Colonic mucosa (tissue), 4 donors: ENCODE measurements at regions not wholly inside any gene's neighbourhood (a gene's known extent, or its start where the extent isn't known, plus 50 kb on each side); places are given as distances from the start of the nearest gene placed in this dataset.

Experiments used
- DNase-seq: peaks from one replicate; pipeline ENCODE4 v3.0.0-alpha.2; 2020
- H3K27ac ChIP-seq: fragments of 200-600 bp; one replicate; pipeline ENCODE4 v1.8.0; 2021
- H3K27me3 ChIP-seq: fragments of 200-600 bp; one replicate; pipeline ENCODE4 v1.8.0; 2021
- H3K36me3 ChIP-seq: fragments of 200-600 bp; one replicate; pipeline ENCODE4 v1.8.0; 2021
- H3K4me1 ChIP-seq: fragments of 200-600 bp; one replicate; pipeline ENCODE4 v1.8.0; 2021; ENCODE audit warnings: mild to moderate bottlenecking
- H3K4me3 ChIP-seq: fragments of 200-600 bp; one replicate; pipeline ENCODE4 v1.8.0; 2021
- H3K9ac ChIP-seq, 2 donors: one replicate each; pipeline ENCODE4 v1.7.0; 2013; ENCODE audit warnings: control low read depth in 2 of 2, low read depth in 2 of 2, low read length in 2 of 2
- H3K9me3 ChIP-seq: fragments of 200-600 bp; one replicate; pipeline ENCODE4 v1.8.0; 2021
- CTCF ChIP-seq: fragments of 200-600 bp; IDR thresholded peaks from one replicate; pipeline ENCODE4 v1.8.0; 2022; ENCODE audit warnings: antibody characterized with exemption, mild to moderate bottlenecking
- intact Hi-C: fragments of 100-400 bp; cut with DNase I; formaldehyde crosslinking; loops from one replicate; pipeline ENCODE4 v1.14.1; 2022
- donor health status: healthy.
- donor health status: DM: no; HTN: no; CAD: no.
- donor health status: DM: no; HTN: no; CAD: no.

DNA sequence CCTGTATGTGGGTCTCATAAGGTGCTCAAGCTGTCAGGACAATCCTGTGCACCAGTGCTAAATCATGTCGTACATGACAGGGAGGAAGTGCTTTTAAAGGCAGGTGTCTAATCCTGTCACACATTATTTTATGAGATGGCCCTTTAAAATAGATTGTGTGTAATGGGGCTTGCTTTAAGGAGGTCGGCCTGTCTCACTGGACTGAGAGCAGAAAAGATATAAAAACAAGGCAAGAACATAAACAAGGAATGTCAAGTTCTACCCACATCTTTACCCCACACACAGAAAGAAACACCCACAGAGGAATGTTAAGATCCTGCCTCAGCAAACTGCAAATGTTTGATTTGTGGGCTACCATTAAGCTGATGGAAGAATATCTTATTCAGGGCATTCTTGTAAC lies 279.0 kb downstream of the FOXA2 start:
- no peaks in the 10 kb centered on the region for H3K36me3 ChIP-seq
- intact Hi-C loops, result no loop called here
- no peaks in the 10 kb centered on the region for H3K4me1 ChIP-seq
- no peak for TF ChIP-seq CTCF
- no peak overlapping the region for H3K9ac ChIP-seq
- no peak overlapping the region for H3K27ac ChIP-seq
- H3K4me3 ChIP-seq, result no peak overlapping the region
- no peaks in the 10 kb centered on the region for H3K9me3 ChIP-seq
- no peaks in the 10 kb centered on the region for H3K27me3 ChIP-seq
- DNase-seq, result no peak

GRCh38 chr20:22303523-22303922 lies 280.8 kb downstream of the FOXA2 start:
- intact Hi-C loops, result no loop called here
- no peak overlapping the region for H3K4me3 ChIP-seq
- no peak overlapping the region for H3K9ac ChIP-seq
- H3K36me3 ChIP-seq, result no peaks in the 10 kb centered on the region
- no peak for DNase-seq
- no peaks in the 10 kb centered on the region for H3K27me3 ChIP-seq
- TF ChIP-seq CTCF, result no peak
- H3K4me1 ChIP-seq, result no peaks in the 10 kb centered on the region
- H3K9me3 ChIP-seq, result no peaks in the 10 kb centered on the region
- no peak overlapping the region for H3K27ac ChIP-seq

DNA sequence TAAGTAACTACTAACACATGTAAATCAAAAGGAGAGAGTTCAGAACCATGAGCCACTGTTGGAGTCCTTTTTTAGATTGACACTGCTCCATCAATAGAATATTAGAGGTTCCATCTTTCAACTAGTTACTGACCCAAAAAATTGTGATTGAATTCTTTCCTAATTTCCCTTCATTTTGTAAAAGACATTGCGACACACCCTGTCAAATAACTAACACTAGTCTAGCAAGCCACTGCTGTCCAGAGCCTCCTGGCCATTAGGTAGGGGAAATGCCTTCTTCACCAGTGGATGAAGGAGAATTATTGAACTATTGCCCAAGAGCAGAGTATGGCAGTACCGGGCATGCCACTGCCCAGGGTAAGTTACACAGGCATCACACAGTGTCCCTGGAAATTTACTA lies 282.3 kb downstream of the FOXA2 start:
- no peak for TF ChIP-seq CTCF
- Histone ChIP-seq H3K9ac (no peak overlapping the region), H3K36me3 (no peaks in the 10 kb centered on the region), H3K27ac (no peak overlapping the region), H3K9me3 (no peaks in the 10 kb centered on the region), H3K27me3 (no peaks in the 10 kb centered on the region), H3K4me3 (no peak overlapping the region), H3K4me1 (no peaks in the 10 kb centered on the region)
- intact Hi-C loops, result no loop called here
- no peak for DNase-seq

DNA sequence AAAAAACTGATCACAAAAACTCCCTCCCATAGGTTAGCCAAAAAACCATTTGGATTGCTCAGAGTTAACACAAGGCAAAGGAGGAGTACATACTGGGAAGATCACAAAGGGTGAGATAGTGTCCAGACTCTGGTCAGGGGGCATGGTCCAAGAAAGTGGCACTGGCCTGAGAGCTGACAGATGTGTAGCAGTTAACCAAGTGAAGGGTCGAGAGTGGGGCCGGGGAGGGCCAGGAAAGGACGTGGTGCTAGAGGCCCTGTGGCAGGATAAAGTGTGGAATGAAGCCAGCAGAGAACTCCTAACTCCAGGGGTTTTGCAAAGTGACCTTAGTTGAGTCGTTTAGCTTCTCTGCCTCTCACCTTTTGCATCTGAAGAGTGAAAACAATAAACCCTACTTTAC lies 290.5 kb downstream of the FOXA2 start:
- no peak for TF ChIP-seq CTCF
- DNase-seq, result no peak
- Histone ChIP-seq H3K27ac (no peak overlapping the region), H3K27me3 (no peaks in the 10 kb centered on the region), H3K9me3 (no peaks in the 10 kb centered on the region), H3K9ac (no peak overlapping the region), H3K4me3 (no peak overlapping the region), H3K36me3 (no peaks in the 10 kb centered on the region), H3K4me1 (no peaks in the 10 kb centered on the region)
- intact Hi-C loops, result no loop called here

- H3K36me3 ChIP-seq, result no peaks in the 10 kb centered on the region
- H3K4me3 ChIP-seq, result no peak overlapping the region
- intact Hi-C loops, result no loop called here
- H3K27ac ChIP-seq, result no peak overlapping the region
- no peak for DNase-seq
- H3K9ac ChIP-seq, result no peak overlapping the region
- H3K27me3 ChIP-seq, result no peaks in the 10 kb centered on the region
- no peaks in the 10 kb centered on the region for H3K9me3 ChIP-seq
- H3K4me1 ChIP-seq, result no peaks in the 10 kb centered on the region
- no peak for TF ChIP-seq CTCF
Measured at GRCh38 chr20:22289442-22289841, 294.9 kb downstream of the FOXA2 start.

DNA sequence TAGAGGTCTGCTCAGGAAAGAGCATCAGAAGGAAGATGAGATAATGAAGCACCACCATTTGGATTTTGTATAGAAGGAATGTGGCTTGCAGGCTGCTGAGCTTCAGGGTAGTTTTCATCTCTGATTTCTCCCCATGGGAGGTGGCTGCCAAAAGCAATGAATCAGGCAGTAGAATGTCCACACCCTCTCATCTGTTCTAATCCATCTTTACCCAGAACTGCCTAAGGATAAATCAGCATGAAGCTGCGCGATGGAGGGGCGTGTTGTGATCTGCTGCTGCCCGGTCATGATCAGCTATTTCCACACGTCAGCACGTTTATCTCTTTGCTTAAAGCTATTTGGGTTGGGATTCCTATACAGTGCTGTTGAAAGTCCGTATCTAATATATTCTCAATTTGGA lies 295.4 kb downstream of the FOXA2 start:
- Histone ChIP-seq H3K9me3 (no peaks in the 10 kb centered on the region), H3K27ac (no peak overlapping the region), H3K4me3 (no peak overlapping the region), H3K9ac (no peak overlapping the region), H3K4me1 (no peaks in the 10 kb centered on the region), H3K36me3 (no peaks in the 10 kb centered on the region), H3K27me3 (no peaks in the 10 kb centered on the region)
- no peak for TF ChIP-seq CTCF
- intact Hi-C loops, result no loop called here
- DNase-seq, result no peak
